GM12865 (cell line): ENCODE measurements at regions not wholly inside any gene's neighbourhood (a gene's known extent, or its start where the extent isn't known, plus 50 kb on each side); places are given as distances from the start of the nearest gene placed in this dataset.
"Not testable (repeated sequence)": the region's sequence is repeated elsewhere in the genome, so short reads cannot be mapped to it uniquely, and the experiment has no call there.

Experiments used
- DNase-seq: peaks from one replicate; pipeline ENCODE4 v3.0.0; 2010; ENCODE audit warnings: low read depth
- H3K4me3 ChIP-seq: 2 replicates; pipeline ENCODE4 v1.5.1; 2011; ENCODE audit warnings: mild to moderate bottlenecking, low read depth, low read length, control low read depth
- CTCF ChIP-seq: IDR thresholded peaks from 2 replicates; pipeline ENCODE4 v1.5.1; 2011; ENCODE audit warnings: low read length, control low read depth, low read depth, inconsistent platforms; ENCODE audit not compliant: insufficient read depth; ENCODE audit errors: missing control alignments

DNA sequence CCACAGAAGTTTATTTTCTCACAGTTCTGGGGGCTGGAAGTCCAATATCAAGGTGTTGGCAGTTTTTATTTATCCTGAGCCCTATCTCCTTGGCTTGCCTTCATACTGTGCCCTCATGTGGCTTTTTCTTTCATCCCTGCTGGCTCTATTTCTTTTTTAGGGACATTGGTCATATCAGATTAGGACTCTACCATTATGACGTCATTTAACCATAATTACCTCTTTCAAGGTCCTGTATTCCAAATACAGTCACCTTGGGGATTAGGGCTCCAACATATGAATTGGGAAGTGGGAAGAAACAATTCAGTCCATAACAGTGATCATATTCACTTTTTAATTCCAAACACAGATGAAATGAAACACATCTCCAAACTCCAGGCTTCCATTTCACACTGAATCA lies 286.0 kb downstream of the SUCLG1 start:
- no peak for DNase-seq
- H3K4me3 ChIP-seq = no peak overlapping the region
- no peak for TF ChIP-seq CTCF

DNA sequence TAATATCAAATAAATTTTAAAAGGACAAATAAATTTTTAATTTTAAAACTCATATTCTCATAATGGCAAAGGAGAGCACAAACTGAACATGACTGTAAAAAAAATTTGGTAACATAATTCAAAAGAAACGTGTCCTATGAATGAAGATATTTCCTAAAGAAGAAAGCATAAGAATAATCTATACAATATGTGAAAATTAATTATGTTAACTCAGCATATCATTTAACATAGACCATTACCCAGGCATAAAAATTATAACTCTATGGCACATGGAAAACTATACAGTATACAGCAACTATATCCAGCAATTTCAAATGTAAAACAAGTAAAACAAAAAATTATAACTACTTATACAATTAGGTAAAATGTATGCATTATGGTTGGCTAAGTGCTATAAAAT lies 288.1 kb downstream of the SUCLG1 start:
- H3K4me3 ChIP-seq = no peak overlapping the region
- TF ChIP-seq CTCF = no peak

GRCh38 chr2:84169871-84170270 lies 289.2 kb downstream of the SUCLG1 start:
- DNase-seq = no peak
- H3K4me3 ChIP-seq = no peak overlapping the region
- no peak for TF ChIP-seq CTCF

More for the DNA sequence above, 288.1 kb downstream of the SUCLG1 start:
- no peak for DNase-seq

DNA sequence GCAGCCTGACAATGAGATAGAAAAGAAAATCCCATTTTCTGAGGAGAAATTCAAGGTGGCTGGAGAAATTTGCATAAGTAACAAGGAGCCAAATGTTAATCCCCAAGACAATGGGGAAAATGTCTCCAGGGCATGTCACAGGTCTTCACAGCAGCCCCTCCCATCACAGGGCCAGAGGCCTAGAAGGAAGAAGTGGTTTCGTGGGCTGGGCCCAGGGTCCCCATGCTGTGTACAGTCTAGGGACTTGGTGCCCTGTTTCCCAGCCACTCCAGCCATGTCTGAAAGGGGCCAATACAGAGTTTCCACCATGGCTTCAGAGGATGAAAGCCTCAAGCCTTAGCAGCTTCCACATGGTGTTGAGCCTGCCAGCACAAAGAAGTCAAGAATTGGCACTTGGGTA lies 290.5 kb downstream of the SUCLG1 start:
- DNase-seq = not testable (repeated sequence)

GRCh38 chr2:84165256-84165655 lies 293.8 kb downstream of the SUCLG1 start:
- no peak for DNase-seq
- TF ChIP-seq CTCF = no peak
- H3K4me3 ChIP-seq = no peak overlapping the region

More for the DNA sequence above, 290.5 kb downstream of the SUCLG1 start:
- H3K4me3 ChIP-seq = not testable (repeated sequence)

- DNase-seq = no peak
- no peak for TF ChIP-seq CTCF
- no peak overlapping the region for H3K4me3 ChIP-seq
Measured at GRCh38 chr2:84160453-84160852, 298.6 kb downstream of the SUCLG1 start.

DNA sequence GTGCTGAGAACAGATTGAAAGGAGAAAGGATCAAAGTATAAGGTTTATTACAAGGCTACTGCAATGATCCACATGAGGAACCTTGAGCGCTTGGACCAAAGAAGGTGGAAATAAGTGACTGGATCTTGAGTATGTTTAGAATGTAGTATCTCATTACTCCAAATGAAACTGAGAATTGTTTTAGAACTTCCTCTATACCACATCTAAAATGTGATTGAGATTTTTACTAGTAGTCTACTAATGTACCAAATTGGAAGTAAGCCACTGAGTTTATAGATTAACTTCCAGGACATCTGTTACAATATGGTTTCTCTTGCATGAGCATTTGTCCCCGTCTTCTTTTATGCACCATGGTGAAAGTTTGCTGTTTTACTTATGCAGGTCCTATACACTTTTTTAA lies 300.5 kb downstream of the SUCLG1 start:
- H3K4me3 ChIP-seq = no peak overlapping the region
- DNase-seq = no peak
- TF ChIP-seq CTCF = no peak

DNA sequence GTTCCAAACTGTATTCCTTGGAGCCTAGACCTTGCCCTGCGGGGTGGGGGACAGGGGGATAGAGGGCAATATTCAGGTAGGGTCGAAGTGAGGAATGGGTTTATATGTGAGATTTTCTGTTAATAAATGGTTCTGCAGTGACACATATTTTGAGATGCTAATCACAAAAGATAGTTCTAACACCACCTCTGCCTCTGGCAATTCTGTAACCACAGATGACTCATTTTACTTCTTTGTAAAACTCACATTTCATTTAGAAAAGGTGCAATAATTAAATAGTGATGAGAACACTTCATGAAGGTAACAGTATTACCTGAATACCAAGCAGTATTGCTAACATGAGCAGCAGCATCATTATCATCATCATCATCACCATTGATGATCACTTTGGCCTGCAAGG lies 306.6 kb downstream of the SUCLG1 start:
- no peak for DNase-seq
- H3K4me3 ChIP-seq = no peak overlapping the region
- TF ChIP-seq CTCF = no peak
